A673 (cell line): ENCODE measurements at regions not wholly inside any gene's neighbourhood (a gene's known extent, or its start where the extent isn't known, plus 50 kb on each side); places are given as distances from the start of the nearest gene placed in this dataset.

Source experiments
- BruUV-seq: library from RNA; stranded (reverse); fragments of 400-500 nt; replicated peaks from 2 replicates; lab custom pipeline; 2021; lab: Mats Ljungman, UMichigan
- CTCF ChIA-PET: fragments of 300-600 bp; sonication (Branson Sonifier 250); formaldehyde crosslinking; loops from one replicate; lab custom pipeline; 2022; ENCODE audit warnings: antibody characterized with exemption; lab: Charles Lee
- POLR2A ChIA-PET: fragments of 300-600 bp; sonication (Branson Sonifier 250); formaldehyde crosslinking; loops from one replicate; lab custom pipeline; 2022; ENCODE audit warnings: antibody characterized with exemption; ENCODE audit not compliant: low non-redundant PET; lab: Charles Lee
- DNase-seq: peaks from one replicate; pipeline ENCODE4 v3.0.0-alpha.2; 2015; ENCODE audit warnings: low spot score
- H3K27ac ChIP-seq: fragments of 200-600 bp; sonication (generic); 2 replicates; pipeline ENCODE4 v1.5.1; 2016; ENCODE audit warnings: mixed run types, low read depth, mild to moderate bottlenecking, mixed read lengths, antibody characterized with exemption, low read length; ENCODE audit not compliant: poor library complexity, severe bottlenecking
- H3K27me3 ChIP-seq: fragments of 200-600 bp; sonication (generic); replicated peaks from 2 replicates; pipeline ENCODE4 v1.6.1; 2017; ENCODE audit warnings: mixed run types, low read depth, mild to moderate bottlenecking, mixed read lengths, antibody characterized with exemption, low read length; ENCODE audit not compliant: insufficient read depth, poor library complexity
- H3K36me3 ChIP-seq: fragments of 200-600 bp; sonication (generic); 2 replicates; pipeline ENCODE4 v1.6.1; 2016; ENCODE audit warnings: mixed run types, mild to moderate bottlenecking, mixed read lengths, antibody characterized with exemption, low read length; ENCODE audit not compliant: insufficient read depth, poor library complexity, severe bottlenecking
- H3K4me1 ChIP-seq: fragments of 200-600 bp; sonication (generic); 2 replicates; pipeline ENCODE4 v1.6.1; 2017; ENCODE audit warnings: mixed run types, mild to moderate bottlenecking, mixed read lengths, antibody characterized with exemption, low read length; ENCODE audit not compliant: insufficient read depth, poor library complexity, severe bottlenecking
- H3K4me3 ChIP-seq: fragments of 200-600 bp; sonication (generic); 2 replicates; pipeline ENCODE4 v1.5.1; 2016; ENCODE audit warnings: low read depth, mixed run types, mild to moderate bottlenecking, mixed read lengths, low read length; ENCODE audit not compliant: poor library complexity, severe bottlenecking
- H3K9me3 ChIP-seq: fragments of 200-600 bp; sonication (generic); 2 replicates; pipeline ENCODE4 v1.6.1; 2016; ENCODE audit warnings: mixed run types, low read depth, mild to moderate bottlenecking, mixed read lengths, antibody characterized with exemption, low read length; ENCODE audit not compliant: poor library complexity, severe bottlenecking
- EZH2 ChIP-seq: fragments of 200-600 bp; sonication (generic); IDR thresholded peaks from 2 replicates; pipeline ENCODE4 v1.6.1; 2017; ENCODE audit warnings: borderline replicate concordance, low read depth, mild to moderate bottlenecking, mixed read lengths, antibody characterized with exemption, low read length; ENCODE audit not compliant: poor library complexity, severe bottlenecking
- intact Hi-C: fragments of 100-400 bp; cut with micrococcal nuclease; formaldehyde crosslinking; loops from one replicate; pipeline ENCODE4 v1.10.0; 2022; ENCODE audit not compliant: unreplicated experiment
- TF ChIP-seq, protein P1 (sequence below): fragments of 300-800, 200-600 bp; sonication (generic); conservative IDR thresholded peaks from 2 replicates; pipeline ENCODE4 v1.5.1; 2017; ENCODE audit warnings: low read depth, mild to moderate bottlenecking, antibody characterized with exemption, low read length, moderate library complexity, mixed read lengths

DNA sequence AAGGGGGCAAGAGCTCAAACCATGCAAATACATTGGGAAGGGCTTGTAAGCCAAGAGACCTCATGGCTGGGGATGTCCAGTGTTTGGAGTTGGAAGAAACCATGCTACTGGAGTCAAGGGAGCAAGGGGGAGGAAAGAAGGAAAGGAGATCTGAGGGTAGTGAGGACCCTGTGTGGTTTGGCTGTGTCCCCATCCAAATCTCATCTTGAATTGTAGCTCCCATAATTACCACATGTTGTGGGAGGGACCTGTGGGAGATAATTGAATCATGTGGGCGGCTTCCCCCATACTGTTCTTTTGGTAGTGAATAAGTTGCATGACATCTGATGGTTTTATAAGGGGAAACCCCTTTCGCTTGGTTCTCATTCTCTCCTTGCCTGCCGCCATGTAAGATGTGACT is 56.5 kb upstream of the ADRB1 start:
- BruUV-seq = no TSS peak
- intact Hi-C loops = loop anchor here (2.0 kb wide), 1 partner anchor 116 kb away; no protein-coding TSS in a partner anchor
- Histone ChIP-seq H3K4me3 (no peak overlapping the region), H3K27ac (peak overlapping the region; percentile 96), H3K9me3 (peaks cover 8% of the 10 kb centered on the region), H3K36me3 (no peaks in the 10 kb centered on the region), H3K27me3 (no peaks in the 10 kb centered on the region), H3K4me1 (peaks cover 49% of the 10 kb centered on the region)
- CTCF ChIA-PET = no interaction called here
- TF ChIP-seq, protein P1, sequence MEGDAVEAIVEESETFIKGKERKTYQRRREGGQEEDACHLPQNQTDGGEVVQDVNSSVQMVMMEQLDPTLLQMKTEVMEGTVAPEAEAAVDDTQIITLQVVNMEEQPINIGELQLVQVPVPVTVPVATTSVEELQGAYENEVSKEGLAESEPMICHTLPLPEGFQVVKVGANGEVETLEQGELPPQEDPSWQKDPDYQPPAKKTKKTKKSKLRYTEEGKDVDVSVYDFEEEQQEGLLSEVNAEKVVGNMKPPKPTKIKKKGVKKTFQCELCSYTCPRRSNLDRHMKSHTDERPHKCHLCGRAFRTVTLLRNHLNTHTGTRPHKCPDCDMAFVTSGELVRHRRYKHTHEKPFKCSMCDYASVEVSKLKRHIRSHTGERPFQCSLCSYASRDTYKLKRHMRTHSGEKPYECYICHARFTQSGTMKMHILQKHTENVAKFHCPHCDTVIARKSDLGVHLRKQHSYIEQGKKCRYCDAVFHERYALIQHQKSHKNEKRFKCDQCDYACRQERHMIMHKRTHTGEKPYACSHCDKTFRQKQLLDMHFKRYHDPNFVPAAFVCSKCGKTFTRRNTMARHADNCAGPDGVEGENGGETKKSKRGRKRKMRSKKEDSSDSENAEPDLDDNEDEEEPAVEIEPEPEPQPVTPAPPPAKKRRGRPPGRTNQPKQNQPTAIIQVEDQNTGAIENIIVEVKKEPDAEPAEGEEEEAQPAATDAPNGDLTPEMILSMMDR = no peak
- no peak for TF ChIP-seq EZH2
- POLR2A ChIA-PET = no interaction called here
- DNase-seq = peak; percentile 77

GRCh38 chr10:113987805-113988204 is 55.9 kb upstream of the ADRB1 start:
- Histone ChIP-seq H3K4me3 (no peak overlapping the region), H3K27ac (peak overlapping the region; percentile 96), H3K9me3 (peaks cover 8% of the 10 kb centered on the region), H3K27me3 (no peaks in the 10 kb centered on the region), H3K4me1 (peaks cover 43% of the 10 kb centered on the region), H3K36me3 (no peaks in the 10 kb centered on the region)
- BruUV-seq = TSS peak; percentile 80
- no peak for TF ChIP-seq EZH2
- TF ChIP-seq, protein P1 = no peak
- intact Hi-C loops = loop anchor here (2.0 kb wide), 1 partner anchor 115 kb away; no protein-coding TSS in a partner anchor
- DNase-seq = no peak
- ChIA-PET POLR2A (no interaction called here), CTCF (no interaction called here)

DNA sequence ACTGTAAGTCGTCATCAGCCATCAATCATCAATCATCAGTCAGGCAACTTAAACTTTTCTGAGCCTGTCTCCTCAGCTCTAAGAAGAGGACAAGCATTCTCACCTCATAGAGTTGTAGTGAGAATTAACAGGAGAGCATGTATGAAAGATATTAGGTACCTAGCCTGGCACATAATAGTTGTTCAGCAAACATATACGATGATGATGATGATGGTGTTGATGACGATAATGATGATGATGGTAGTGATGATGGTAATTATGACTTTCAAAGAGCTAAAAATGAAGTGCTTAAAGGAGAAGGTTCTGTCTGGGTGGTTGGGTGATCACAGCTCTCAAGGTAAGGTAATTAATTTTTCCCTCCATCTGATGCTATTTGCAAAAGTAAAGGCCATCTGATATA is 55.1 kb upstream of the ADRB1 start:
- peak overlapping the region; percentile 96 for H3K27ac ChIP-seq
- POLR2A ChIA-PET = no interaction called here
- H3K36me3 ChIP-seq = no peaks in the 10 kb centered on the region
- no peaks in the 10 kb centered on the region for H3K27me3 ChIP-seq
- BruUV-seq = no TSS peak
- intact Hi-C loops = no loop called here
- DNase-seq = no peak
- peaks cover 8% of the 10 kb centered on the region for H3K9me3 ChIP-seq
- no peak overlapping the region for H3K4me3 ChIP-seq
- H3K4me1 ChIP-seq = peaks cover 42% of the 10 kb centered on the region
- CTCF ChIA-PET = no interaction called here
- TF ChIP-seq EZH2 = no peak
- TF ChIP-seq, protein P1 = no peak
